ENCODE measurements at regions not wholly inside any gene's neighbourhood (a gene's known extent, or its start where the extent isn't known, plus 50 kb on each side); places are given as distances from the start of the nearest gene placed in this dataset.

DNA sequence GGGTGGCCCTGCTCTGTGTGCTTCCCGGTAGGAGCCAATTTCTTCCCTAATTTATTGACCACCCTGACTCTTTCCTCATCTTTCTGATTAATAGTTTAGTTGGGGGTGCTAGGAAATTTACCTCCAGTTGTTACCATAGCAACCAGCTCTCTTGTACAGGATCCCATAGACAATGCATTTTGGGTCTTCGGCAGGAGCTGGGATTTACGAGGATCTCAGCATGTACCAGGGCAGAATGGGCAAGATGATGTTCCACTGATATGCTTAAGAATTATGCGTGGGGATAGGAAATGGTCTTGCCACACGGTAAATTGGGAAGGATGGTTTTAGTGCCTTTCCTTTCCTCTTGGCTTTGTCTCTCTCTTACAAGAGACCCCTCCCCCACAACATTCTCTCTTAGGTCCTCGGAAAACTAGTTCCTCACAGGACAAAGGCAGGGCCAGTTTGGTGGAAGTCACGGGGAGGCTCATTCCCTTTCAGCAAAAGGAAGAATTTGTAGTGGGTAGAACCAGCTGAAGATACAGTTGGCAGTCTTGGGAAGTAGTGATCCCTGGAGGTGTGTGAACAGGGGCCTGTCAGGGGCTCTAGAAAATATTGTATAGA lies 133.4 kb upstream of the SHB start:
- no peak for TF ChIP-seq CTCF (conservative IDR thresholded peaks at IDR 0.05; ENCODE audit: low read depth, low read length)
- TF ChIP-seq EZH2 (IDR thresholded peaks at IDR 0.05; ENCODE audit: low read length, unreplicated experiment) = no peak

Data from PC-3 (cell line).